ENCODE measurements at regions not wholly inside any gene's neighbourhood (a gene's known extent, or its start where the extent isn't known, plus 50 kb on each side); places are given as distances from the start of the nearest gene placed in this dataset.
"Not testable (repeated sequence)": the region's sequence is repeated elsewhere in the genome, so short reads cannot be mapped to it uniquely, and the experiment has no call there.

- H3K27ac Mint-ChIP-seq; ATAC-seq; H3K9me3 Mint-ChIP-seq (ENCODE audit: insufficient read depth); H3K36me3 Mint-ChIP-seq (ENCODE audit: low read depth); H3K4me1 Mint-ChIP-seq (ENCODE audit: low read depth); POLR2A ChIA-PET; CTCF ChIA-PET; H3K27me3 Mint-ChIP-seq (ENCODE audit: low read depth); H3K4me3 Mint-ChIP-seq; DNase-seq: not testable (repeated sequence)
These were observed 127.1 kb upstream of the FUT9 start for GRCh38 chr6:95888711-95889110.

GRCh38 chr6:95905132-95905531, 110.6 kb upstream of the FUT9 start:
- DNase-seq (no peak), ATAC-seq (no peak)
- Mint-ChIP-seq H3K27ac (no peak overlapping the region), H3K4me1 (ENCODE audit: low read depth) (no peaks in the 10 kb centered on the region), H3K9me3 (ENCODE audit: insufficient read depth) (no peaks in the 10 kb centered on the region), H3K36me3 (ENCODE audit: low read depth) (no peaks in the 10 kb centered on the region), H3K4me3 (no peak overlapping the region), H3K27me3 (ENCODE audit: low read depth) (no peaks in the 10 kb centered on the region)
- ChIA-PET POLR2A (no interaction called here), CTCF (no interaction called here)

- no peaks in the 10 kb centered on the region for H3K27me3 Mint-ChIP-seq (ENCODE audit: low read depth)
- H3K4me1 Mint-ChIP-seq (ENCODE audit: low read depth), result no peaks in the 10 kb centered on the region
- DNase-seq (no peak), ATAC-seq (no peak)
- ChIA-PET CTCF (no interaction called here), POLR2A (no interaction called here)
- H3K27ac Mint-ChIP-seq, result no peak overlapping the region
- H3K36me3 Mint-ChIP-seq (ENCODE audit: low read depth), result no peaks in the 10 kb centered on the region
- H3K4me3 Mint-ChIP-seq, result no peak overlapping the region
- H3K9me3 Mint-ChIP-seq (ENCODE audit: insufficient read depth), result no peaks in the 10 kb centered on the region
These were observed 98.7 kb upstream of the FUT9 start for GRCh38 chr6:95917034-95917433.

- no peaks in the 10 kb centered on the region for H3K36me3 Mint-ChIP-seq (ENCODE audit: low read depth)
- POLR2A ChIA-PET, result no interaction called here
- no peak overlapping the region for H3K4me3 Mint-ChIP-seq
- H3K4me1 Mint-ChIP-seq (ENCODE audit: low read depth), result no peaks in the 10 kb centered on the region
- ATAC-seq, result no peak
- H3K9me3 Mint-ChIP-seq (ENCODE audit: insufficient read depth), result no peaks in the 10 kb centered on the region
- H3K27ac Mint-ChIP-seq, result no peak overlapping the region
- CTCF ChIA-PET, result no interaction called here
- no peaks in the 10 kb centered on the region for H3K27me3 Mint-ChIP-seq (ENCODE audit: low read depth)
- DNase-seq, result no peak
These were observed 92.3 kb upstream of the FUT9 start for GRCh38 chr6:95923518-95923917.

- no peak for ATAC-seq
- ChIA-PET POLR2A (no interaction called here), CTCF (no interaction called here)
- Mint-ChIP-seq H3K27me3 (ENCODE audit: low read depth) (no peaks in the 10 kb centered on the region), H3K27ac (no peak overlapping the region), H3K4me3 (no peak overlapping the region), H3K36me3 (ENCODE audit: low read depth) (no peaks in the 10 kb centered on the region), H3K4me1 (ENCODE audit: low read depth) (no peaks in the 10 kb centered on the region), H3K9me3 (ENCODE audit: insufficient read depth) (no peaks in the 10 kb centered on the region)
- DNase-seq, result no peak
These were observed 80.0 kb upstream of the FUT9 start for GRCh38 chr6:95935736-95936135.

- ChIA-PET CTCF (no interaction called here), POLR2A (no interaction called here)
- Mint-ChIP-seq H3K36me3 (ENCODE audit: low read depth) (no peaks in the 10 kb centered on the region), H3K4me3 (no peak overlapping the region), H3K4me1 (ENCODE audit: low read depth) (no peaks in the 10 kb centered on the region), H3K27ac (no peak overlapping the region), H3K27me3 (ENCODE audit: low read depth) (no peaks in the 10 kb centered on the region), H3K9me3 (ENCODE audit: insufficient read depth) (no peaks in the 10 kb centered on the region)
- DNase-seq (no peak), ATAC-seq (no peak)
These were observed 68.9 kb upstream of the FUT9 start for GRCh38 chr6:95946906-95947305.

GRCh38 chr6:95948324-95948723, 67.5 kb upstream of the FUT9 start:
- ChIA-PET CTCF (no interaction called here), POLR2A (no interaction called here)
- Mint-ChIP-seq H3K27me3 (ENCODE audit: low read depth) (no peaks in the 10 kb centered on the region), H3K9me3 (ENCODE audit: insufficient read depth) (no peaks in the 10 kb centered on the region), H3K4me1 (ENCODE audit: low read depth) (no peaks in the 10 kb centered on the region), H3K27ac (no peak overlapping the region), H3K36me3 (ENCODE audit: low read depth) (no peaks in the 10 kb centered on the region), H3K4me3 (no peak overlapping the region)
- ATAC-seq (no peak), DNase-seq (no peak)

GRCh38 chr6:95949985-95950384, 65.8 kb upstream of the FUT9 start:
- no peaks in the 10 kb centered on the region for H3K9me3 Mint-ChIP-seq (ENCODE audit: insufficient read depth)
- ATAC-seq, result no peak

GRCh38 chr6:95958686-95959085, 57.1 kb upstream of the FUT9 start:
- Mint-ChIP-seq H3K27me3 (ENCODE audit: low read depth) (no peaks in the 10 kb centered on the region), H3K36me3 (ENCODE audit: low read depth) (no peaks in the 10 kb centered on the region), H3K27ac (no peak overlapping the region), H3K9me3 (ENCODE audit: insufficient read depth) (no peaks in the 10 kb centered on the region), H3K4me1 (ENCODE audit: low read depth) (no peaks in the 10 kb centered on the region), H3K4me3 (no peak overlapping the region)
- ChIA-PET POLR2A (no interaction called here), CTCF (no interaction called here)
- ATAC-seq, result no peak
- DNase-seq, result no peak

More at GRCh38 chr6:95949985-95950384, 65.8 kb upstream of the FUT9 start:
- Mint-ChIP-seq H3K36me3 (ENCODE audit: low read depth) (no peaks in the 10 kb centered on the region), H3K27me3 (ENCODE audit: low read depth) (no peaks in the 10 kb centered on the region), H3K27ac (no peak overlapping the region), H3K4me1 (ENCODE audit: low read depth) (no peaks in the 10 kb centered on the region), H3K4me3 (no peak overlapping the region)
- POLR2A ChIA-PET, result no interaction called here
- DNase-seq, result no peak
- CTCF ChIA-PET, result no interaction called here

GRCh38 chr6:95959261-95959660, 56.5 kb upstream of the FUT9 start:
- Mint-ChIP-seq H3K36me3 (ENCODE audit: low read depth) (no peaks in the 10 kb centered on the region), H3K9me3 (ENCODE audit: insufficient read depth) (no peaks in the 10 kb centered on the region), H3K27ac (no peak overlapping the region), H3K27me3 (ENCODE audit: low read depth) (no peaks in the 10 kb centered on the region), H3K4me3 (no peak overlapping the region), H3K4me1 (ENCODE audit: low read depth) (no peaks in the 10 kb centered on the region)
- DNase-seq, result no peak
- ChIA-PET CTCF (no interaction called here), POLR2A (no interaction called here)
- no peak for ATAC-seq
